OCI-LY3 (cell line): ENCODE measurements at regions not wholly inside any gene's neighbourhood (a gene's known extent, or its start where the extent isn't known, plus 50 kb on each side); places are given as distances from the start of the nearest gene placed in this dataset.

ENCODE experiments used
- H2AFZ ChIP-seq: fragments of 200-600, 300-600 bp; shearing (Covaris generic); 2 replicates; pipeline ENCODE4 v1.6.0; 2014; ENCODE audit warnings: antibody characterized with exemption, low read depth, low read length
- H3K27ac ChIP-seq: fragments of 200-600, 300-600 bp; sonication (generic); 2 replicates; pipeline ENCODE4 v1.5.1; 2014; ENCODE audit warnings: mild to moderate bottlenecking, low read length, moderate library complexity, mixed read lengths
- H3K27me3 ChIP-seq: fragments of 200-600, 300-600 bp; sonication (generic); 2 replicates; pipeline ENCODE4 v1.6.1; 2014; ENCODE audit warnings: low read depth, low read length, mixed read lengths
- H3K36me3 ChIP-seq: fragments of 200-600, 300-600 bp; sonication (generic); replicated peaks from 2 replicates; pipeline ENCODE3; 2014; ENCODE audit warnings: low read depth, low read length, mixed read lengths
- H3K4me1 ChIP-seq: fragments of 300-600, 200-600 bp; sonication (generic); 2 replicates; pipeline ENCODE4 v1.6.1; 2014; ENCODE audit warnings: low read length, mixed read lengths
- H3K4me2 ChIP-seq: fragments of 200-600, 300-600 bp; sonication (generic); 2 replicates; pipeline ENCODE4 v1.6.1; 2014; ENCODE audit warnings: low read length, mixed read lengths
- H3K4me3 ChIP-seq: fragments of 300-600, 200-600 bp; sonication (generic); 2 replicates; pipeline ENCODE4 v1.5.1; 2014; ENCODE audit warnings: antibody characterized with exemption, mild to moderate bottlenecking, low read length, moderate library complexity
- H3K79me2 ChIP-seq: fragments of 300-600, 200-600 bp; shearing (Covaris generic); 2 replicates; pipeline ENCODE4 v1.6.1; 2014; ENCODE audit warnings: mild to moderate bottlenecking, low read length, mixed read lengths
- H3K9ac ChIP-seq: fragments of 300-600, 200-600 bp; shearing (Covaris generic); 2 replicates; pipeline ENCODE4 v1.6.0; 2014; ENCODE audit warnings: mild to moderate bottlenecking, low read length, moderate library complexity
- H3K9me3 ChIP-seq: fragments of 200-600, 300-600 bp; shearing (Covaris generic); 2 replicates; pipeline ENCODE4 v1.6.1; 2014; ENCODE audit warnings: low read length, mixed read lengths; ENCODE audit not compliant: insufficient read depth
- H4K20me1 ChIP-seq: fragments of 200-600, 300-600 bp; sonication (generic); 2 replicates; pipeline ENCODE4 v1.6.1; 2016; ENCODE audit warnings: low read length, mixed read lengths; ENCODE audit not compliant: insufficient read depth
- EZH2phosphoT487 ChIP-seq: fragments of 200-600 bp; shearing (Covaris generic); IDR thresholded peaks from 2 replicates; pipeline ENCODE4 v1.6.1; 2018; ENCODE audit warnings: antibody characterized with exemption, mixed run types, low read depth
- TF ChIP-seq, protein P1 (sequence below): fragments of 200-600, 300-600 bp; sonication (generic); IDR thresholded peaks from 2 replicates; pipeline ENCODE4 v1.5.1; 2014; ENCODE audit warnings: antibody characterized with exemption, low read length, low read depth

- H3K4me2 ChIP-seq: no peak overlapping the region
- H3K4me3 ChIP-seq: no peak overlapping the region
- H3K9ac ChIP-seq: no peak overlapping the region
- no peaks in the 10 kb centered on the region for H3K79me2 ChIP-seq
- H3K36me3 ChIP-seq: no peaks in the 10 kb centered on the region
- no peaks in the 10 kb centered on the region for H3K9me3 ChIP-seq
- no peaks in the 10 kb centered on the region for H4K20me1 ChIP-seq
- no peak overlapping the region for H2AFZ ChIP-seq
- TF ChIP-seq EZH2phosphoT487: no peak
- TF ChIP-seq, protein P1, sequence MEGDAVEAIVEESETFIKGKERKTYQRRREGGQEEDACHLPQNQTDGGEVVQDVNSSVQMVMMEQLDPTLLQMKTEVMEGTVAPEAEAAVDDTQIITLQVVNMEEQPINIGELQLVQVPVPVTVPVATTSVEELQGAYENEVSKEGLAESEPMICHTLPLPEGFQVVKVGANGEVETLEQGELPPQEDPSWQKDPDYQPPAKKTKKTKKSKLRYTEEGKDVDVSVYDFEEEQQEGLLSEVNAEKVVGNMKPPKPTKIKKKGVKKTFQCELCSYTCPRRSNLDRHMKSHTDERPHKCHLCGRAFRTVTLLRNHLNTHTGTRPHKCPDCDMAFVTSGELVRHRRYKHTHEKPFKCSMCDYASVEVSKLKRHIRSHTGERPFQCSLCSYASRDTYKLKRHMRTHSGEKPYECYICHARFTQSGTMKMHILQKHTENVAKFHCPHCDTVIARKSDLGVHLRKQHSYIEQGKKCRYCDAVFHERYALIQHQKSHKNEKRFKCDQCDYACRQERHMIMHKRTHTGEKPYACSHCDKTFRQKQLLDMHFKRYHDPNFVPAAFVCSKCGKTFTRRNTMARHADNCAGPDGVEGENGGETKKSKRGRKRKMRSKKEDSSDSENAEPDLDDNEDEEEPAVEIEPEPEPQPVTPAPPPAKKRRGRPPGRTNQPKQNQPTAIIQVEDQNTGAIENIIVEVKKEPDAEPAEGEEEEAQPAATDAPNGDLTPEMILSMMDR: no peak
- H3K27me3 ChIP-seq: no peaks in the 10 kb centered on the region
- H3K4me1 ChIP-seq: no peaks in the 10 kb centered on the region
- H3K27ac ChIP-seq: no peak overlapping the region
These were observed 466.5 kb upstream of the ATXN7L3B start for GRCh38 chr12:74071182-74071581.

GRCh38 chr12:74076918-74077317 is 460.7 kb upstream of the ATXN7L3B start:
- Histone ChIP-seq H2AFZ (no peak overlapping the region), H3K36me3 (no peaks in the 10 kb centered on the region), H3K9me3 (no peaks in the 10 kb centered on the region), H3K27me3 (no peaks in the 10 kb centered on the region), H3K4me1 (peaks cover 4% of the 10 kb centered on the region; the same call in 1 of the 2 replicates), H3K79me2 (no peaks in the 10 kb centered on the region), H3K9ac (no peak overlapping the region), H4K20me1 (no peaks in the 10 kb centered on the region), H3K27ac (no peak overlapping the region), H3K4me2 (no peak overlapping the region), H3K4me3 (no peak overlapping the region)
- TF ChIP-seq EZH2phosphoT487: no peak
- TF ChIP-seq, protein P1: no peak

DNA sequence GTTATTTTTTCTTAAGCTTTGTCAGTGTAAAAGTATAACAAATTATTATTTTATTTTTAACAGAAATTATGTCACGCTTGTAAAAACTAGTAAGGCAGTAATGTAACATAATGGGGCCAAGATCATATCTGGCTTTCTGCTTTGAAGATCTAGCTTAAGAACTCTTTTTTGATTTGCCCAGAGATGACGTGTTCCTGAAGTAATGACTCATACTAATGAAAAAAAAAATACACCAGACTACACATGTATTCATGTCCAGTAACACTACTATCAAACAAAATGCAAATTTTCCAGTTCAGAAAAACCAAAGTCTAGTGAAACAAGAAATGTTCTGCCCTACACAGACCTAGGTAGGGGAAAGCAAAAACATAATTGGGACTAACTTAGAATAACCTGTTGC is 432.2 kb upstream of the ATXN7L3B start:
- no peaks in the 10 kb centered on the region for H3K27me3 ChIP-seq
- no peak overlapping the region for H3K9ac ChIP-seq
- H3K4me3 ChIP-seq: no peak overlapping the region
- TF ChIP-seq, protein P1: no peak
- no peak for TF ChIP-seq EZH2phosphoT487
- no peaks in the 10 kb centered on the region; the same call in 1 of the 2 replicates for H3K4me1 ChIP-seq
- no peaks in the 10 kb centered on the region for H3K79me2 ChIP-seq
- H4K20me1 ChIP-seq: no peaks in the 10 kb centered on the region
- H3K9me3 ChIP-seq: no peaks in the 10 kb centered on the region
- no peak overlapping the region for H3K27ac ChIP-seq
- no peaks in the 10 kb centered on the region for H3K36me3 ChIP-seq
- no peak overlapping the region for H3K4me2 ChIP-seq
- no peak overlapping the region for H2AFZ ChIP-seq

GRCh38 chr12:74108729-74109128 is 428.9 kb upstream of the ATXN7L3B start:
- Histone ChIP-seq H3K4me3 (no peak overlapping the region), H3K79me2 (no peaks in the 10 kb centered on the region), H3K27ac (no peak overlapping the region), H4K20me1 (no peaks in the 10 kb centered on the region), H3K4me1 (no peaks in the 10 kb centered on the region; the same call in 1 of the 2 replicates), H3K36me3 (no peaks in the 10 kb centered on the region), H3K27me3 (no peaks in the 10 kb centered on the region), H3K9ac (no peak overlapping the region), H3K4me2 (no peak overlapping the region), H2AFZ (no peak overlapping the region), H3K9me3 (no peaks in the 10 kb centered on the region)
- TF ChIP-seq EZH2phosphoT487: no peak
- TF ChIP-seq, protein P1: no peak
